DOHH2 (cell line): ENCODE measurements at regions not wholly inside any gene's neighbourhood (a gene's known extent, or its start where the extent isn't known, plus 50 kb on each side); places are given as distances from the start of the nearest gene placed in this dataset.

Source experiments
- H3F3A ChIP-seq: fragments of 200-600 bp; sonication (generic), shearing (Covaris generic); 2 replicates; pipeline ENCODE4 v1.6.0; 2016; ENCODE audit warnings: antibody characterized with exemption, mild to moderate bottlenecking; ENCODE audit not compliant: control insufficient read depth, insufficient read depth
- H3K27ac ChIP-seq: fragments of 200-600 bp; sonication (generic); 2 replicates; pipeline ENCODE4 v1.5.1; 2014; ENCODE audit warnings: low read depth, mild to moderate bottlenecking, low read length, moderate library complexity
- H3K27me3 ChIP-seq: fragments of 200-600 bp; sonication (generic); 2 replicates; pipeline ENCODE4 v1.6.1; 2014; ENCODE audit warnings: mild to moderate bottlenecking, low read length, mixed read lengths; ENCODE audit not compliant: control insufficient read depth
- H3K36me3 ChIP-seq: fragments of 200-600 bp; sonication (generic); 2 replicates; pipeline ENCODE4 v1.6.1; 2014; ENCODE audit warnings: mild to moderate bottlenecking, low read length, moderate library complexity, mixed read lengths; ENCODE audit not compliant: control insufficient read depth
- H3K4me1 ChIP-seq: fragments of 200-600 bp; sonication (generic); 2 replicates; pipeline ENCODE4 v1.6.1; 2014; ENCODE audit warnings: mild to moderate bottlenecking, low read length, mixed read lengths; ENCODE audit not compliant: control insufficient read depth
- H3K4me2 ChIP-seq: fragments of 200-600 bp; sonication (generic); 2 replicates; pipeline ENCODE4 v1.6.0; 2014; ENCODE audit warnings: mild to moderate bottlenecking, low read length, moderate library complexity
- H3K4me3 ChIP-seq: fragments of 200-600 bp; sonication (generic); 2 replicates; pipeline ENCODE4 v1.5.1; 2014; ENCODE audit warnings: mild to moderate bottlenecking, low read length, mixed read lengths
- H3K79me2 ChIP-seq: fragments of 200-600 bp; sonication (generic); 2 replicates; pipeline ENCODE4 v1.6.1; 2014; ENCODE audit warnings: mild to moderate bottlenecking, low read length, mixed read lengths; ENCODE audit not compliant: control insufficient read depth
- H3K9me2 ChIP-seq: fragments of 200-600 bp; sonication (generic); replicated peaks from 2 replicates; pipeline ENCODE4 v1.6.1; 2014; ENCODE audit warnings: mild to moderate bottlenecking, low read length, mixed read lengths; ENCODE audit not compliant: control insufficient read depth
- H3K9me3 ChIP-seq: fragments of 200-600 bp; sonication (generic); 2 replicates; pipeline ENCODE4 v1.6.1; 2014; ENCODE audit warnings: antibody characterized with exemption, low read length, mixed read lengths; ENCODE audit not compliant: control insufficient read depth, insufficient read depth
- H4K20me1 ChIP-seq: fragments of 200-600 bp; sonication (generic); 2 replicates; pipeline ENCODE4 v1.6.0; 2014; ENCODE audit warnings: low read depth, mild to moderate bottlenecking, antibody characterized with exemption, low read length, moderate library complexity; ENCODE audit not compliant: control insufficient read depth, insufficient read depth
- EZH2phosphoT487 ChIP-seq: fragments of 200-600 bp; sonication (generic); IDR thresholded peaks from 2 replicates; pipeline ENCODE4 v1.6.1; 2017; ENCODE audit warnings: borderline replicate concordance, mild to moderate bottlenecking, antibody characterized with exemption, low read length, moderate library complexity, mixed read lengths
- TF ChIP-seq, protein P1 (sequence below): fragments of 200-600 bp; sonication (generic); IDR thresholded peaks from one replicate; pipeline ENCODE4 v1.5.1; 2014; ENCODE audit warnings: antibody characterized with exemption, mild to moderate bottlenecking, low read depth, low read length; ENCODE audit not compliant: poor library complexity, severe bottlenecking

DNA sequence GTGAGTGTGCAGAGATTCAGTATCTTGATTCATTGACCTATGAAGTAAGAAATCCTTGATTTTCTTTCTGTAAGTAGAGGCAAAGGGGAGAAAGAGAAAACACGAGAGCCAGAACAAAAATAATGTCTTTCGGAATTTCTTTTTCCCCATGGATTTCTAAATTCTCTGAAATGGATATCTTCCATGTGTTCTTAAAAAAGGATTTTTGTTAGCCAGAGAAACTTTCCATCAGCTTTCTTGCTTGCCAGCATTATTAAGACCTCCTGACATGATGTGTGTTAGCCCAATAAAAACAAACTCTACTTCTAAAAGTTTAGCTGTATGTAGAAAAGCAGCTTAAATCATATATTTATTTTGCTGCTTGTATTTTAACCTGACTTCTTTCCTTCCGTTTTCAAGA lies 122.3 kb upstream of the AADACL2 start:
- TF ChIP-seq, protein P1, sequence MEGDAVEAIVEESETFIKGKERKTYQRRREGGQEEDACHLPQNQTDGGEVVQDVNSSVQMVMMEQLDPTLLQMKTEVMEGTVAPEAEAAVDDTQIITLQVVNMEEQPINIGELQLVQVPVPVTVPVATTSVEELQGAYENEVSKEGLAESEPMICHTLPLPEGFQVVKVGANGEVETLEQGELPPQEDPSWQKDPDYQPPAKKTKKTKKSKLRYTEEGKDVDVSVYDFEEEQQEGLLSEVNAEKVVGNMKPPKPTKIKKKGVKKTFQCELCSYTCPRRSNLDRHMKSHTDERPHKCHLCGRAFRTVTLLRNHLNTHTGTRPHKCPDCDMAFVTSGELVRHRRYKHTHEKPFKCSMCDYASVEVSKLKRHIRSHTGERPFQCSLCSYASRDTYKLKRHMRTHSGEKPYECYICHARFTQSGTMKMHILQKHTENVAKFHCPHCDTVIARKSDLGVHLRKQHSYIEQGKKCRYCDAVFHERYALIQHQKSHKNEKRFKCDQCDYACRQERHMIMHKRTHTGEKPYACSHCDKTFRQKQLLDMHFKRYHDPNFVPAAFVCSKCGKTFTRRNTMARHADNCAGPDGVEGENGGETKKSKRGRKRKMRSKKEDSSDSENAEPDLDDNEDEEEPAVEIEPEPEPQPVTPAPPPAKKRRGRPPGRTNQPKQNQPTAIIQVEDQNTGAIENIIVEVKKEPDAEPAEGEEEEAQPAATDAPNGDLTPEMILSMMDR = no peak
- TF ChIP-seq EZH2phosphoT487 = no peak
- Histone ChIP-seq H3F3A (no peaks in the 10 kb centered on the region), H3K4me3 (no peak overlapping the region), H3K79me2 (no peaks in the 10 kb centered on the region), H3K4me2 (no peak overlapping the region), H3K36me3 (no peaks in the 10 kb centered on the region), H3K9me2 (no peaks in the 10 kb centered on the region), H3K27ac (no peak overlapping the region), H4K20me1 (no peaks in the 10 kb centered on the region), H3K9me3 (no peaks in the 10 kb centered on the region), H3K4me1 (no peaks in the 10 kb centered on the region), H3K27me3 (no peaks in the 10 kb centered on the region)

DNA sequence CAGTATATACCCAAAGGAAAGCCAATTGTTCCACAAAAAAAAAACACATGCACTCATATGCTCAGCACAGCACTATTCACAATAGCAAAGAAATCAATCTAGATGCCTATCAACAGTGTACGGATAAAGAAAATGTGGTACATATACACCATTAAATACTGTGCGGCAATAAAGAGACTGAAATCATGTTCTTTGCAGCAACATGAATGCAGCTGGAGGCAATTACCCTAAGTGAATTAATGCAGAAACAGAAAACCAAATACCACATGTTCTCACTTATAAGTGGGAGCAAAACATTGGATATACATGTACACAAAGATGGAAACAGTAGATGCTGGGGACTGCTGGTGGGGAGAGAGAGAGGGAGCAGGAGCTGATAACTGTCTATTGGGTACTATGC lies 124.2 kb upstream of the AADACL2 start:
- no peaks in the 10 kb centered on the region for H4K20me1 ChIP-seq
- no peak overlapping the region for H3K27ac ChIP-seq
- no peak overlapping the region for H3K4me2 ChIP-seq
- no peaks in the 10 kb centered on the region for H3K79me2 ChIP-seq
- H3K9me3 ChIP-seq = no peaks in the 10 kb centered on the region
- no peaks in the 10 kb centered on the region for H3K9me2 ChIP-seq
- H3K4me1 ChIP-seq = no peaks in the 10 kb centered on the region
- no peak for TF ChIP-seq EZH2phosphoT487
- TF ChIP-seq, protein P1 = no peak
- H3F3A ChIP-seq = no peaks in the 10 kb centered on the region
- no peaks in the 10 kb centered on the region for H3K27me3 ChIP-seq
- H3K36me3 ChIP-seq = no peaks in the 10 kb centered on the region
- H3K4me3 ChIP-seq = no peak overlapping the region

GRCh38 chr3:151604891-151605290 lies 128.8 kb upstream of the AADACL2 start:
- H3K4me2 ChIP-seq = no peak overlapping the region
- no peaks in the 10 kb centered on the region for H3K79me2 ChIP-seq
- no peaks in the 10 kb centered on the region for H3K9me3 ChIP-seq

More at GRCh38 chr3:151604891-151605290, 128.8 kb upstream of the AADACL2 start:
- Histone ChIP-seq H3K9me2 (no peaks in the 10 kb centered on the region), H3K4me1 (no peaks in the 10 kb centered on the region), H3F3A (no peaks in the 10 kb centered on the region), H3K36me3 (no peaks in the 10 kb centered on the region), H3K4me3 (no peak overlapping the region), H3K27me3 (no peaks in the 10 kb centered on the region), H4K20me1 (no peaks in the 10 kb centered on the region), H3K27ac (no peak overlapping the region)
- TF ChIP-seq, protein P1 = no peak
- no peak for TF ChIP-seq EZH2phosphoT487
